Motor neuron (in vitro differentiated cells): ENCODE measurements at regions not wholly inside any gene's neighbourhood (a gene's known extent, or its start where the extent isn't known, plus 50 kb on each side); places are given as distances from the start of the nearest gene placed in this dataset.
A peak's percentile ranks its signal among the peaks of the same experiment; 100 is the strongest.
"Not testable (repeated sequence)": the region's sequence is repeated elsewhere in the genome, so short reads cannot be mapped to it uniquely, and the experiment has no call there.

Source experiments
- ATAC-seq, 8 experiments: fragments of 200-7000 bp; cut with Tn5 transposase; replicated peaks in 6 of 8; 2 replicates each; pipeline ENCODE4 v1.8.0; 2021; ENCODE audit warnings: mild to moderate bottlenecking in 8 of 8, moderate library complexity in 8 of 8
- H3K27ac ChIP-seq, 2 donors: fragments of 250-450 bp; sonication (Bioruptor Pico); 2 replicates each; pipeline ENCODE4 v1.9.0; 2021; ENCODE audit warnings: antibody characterized with exemption in 2 of 2, mild to moderate bottlenecking in 2 of 2, moderate library complexity in 1 of 2
- H3K4me1 ChIP-seq, 2 donors: fragments of 250-450 bp; sonication (Bioruptor Pico); replicated peaks in 1 of 2; 2 replicates each; pipeline ENCODE4 v1.6.1; 2021; ENCODE audit warnings: antibody characterized with exemption in 2 of 2, mild to moderate bottlenecking in 2 of 2, moderate library complexity in 1 of 2
- H3K4me3 ChIP-seq, 5 donors: fragments of 250-450 bp; sonication (Bioruptor Pico); 2 replicates each; pipeline ENCODE4 v1.9.0; 2021; ENCODE audit warnings: antibody characterized with exemption in 5 of 5, mild to moderate bottlenecking in 5 of 5, moderate library complexity in 4 of 5
- WGBS, 10 experiments: fragments of 450-650 bp; shearing (Covaris generic); methylation state at CpG; one replicate each; pipeline ENCODE4 v1.0.0; 2022; 5-methylcytosine and 5-hydroxymethylcytosine counted together
- in situ Hi-C, 9 experiments: fragments of 400-800 bp; cut with MboI; loops; one replicate each; pipeline ENCODE4 v1.15.0; 2021; ENCODE audit warnings: low sequenced_read_pairs in 9 of 9, low pct_unique_long_range_greater_than_20kb in 2 of 9; ENCODE audit not compliant: unreplicated experiment in 9 of 9

DNA sequence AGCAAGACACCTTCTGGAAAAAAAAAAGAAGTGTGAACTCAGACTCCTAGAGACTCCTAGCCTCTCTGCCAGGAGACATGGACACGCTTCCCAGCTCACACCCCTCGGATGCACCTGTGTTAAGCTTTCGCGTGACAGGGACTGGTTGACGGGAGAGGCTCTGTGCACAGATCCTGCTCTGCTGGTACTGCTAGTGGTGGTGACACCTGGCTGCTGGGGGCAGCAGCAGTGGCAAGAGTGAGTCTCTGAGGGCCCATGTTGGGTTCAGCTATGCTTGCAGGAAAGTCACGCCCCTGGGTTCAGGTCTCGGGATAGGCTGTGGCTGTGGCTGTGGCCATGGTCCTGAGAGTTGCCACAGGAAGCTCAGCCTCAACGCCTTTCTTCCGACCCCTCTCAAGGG lies 81.1 kb downstream of the XRCC2 start:
- H3K27ac ChIP-seq = no peak overlapping the region
- H3K4me1 ChIP-seq = no peaks in the 10 kb centered on the region
- WGBS, 10 experiments = 60 to 100% (median 85%) methylated on average over 2 to 4 of the region's 9 CpGs; no CpG with 5 or more reads in 6 of the 10 experiments
- no peak overlapping the region for H3K4me3 ChIP-seq
- no peak for ATAC-seq
- in situ Hi-C loops = no loop called here

DNA sequence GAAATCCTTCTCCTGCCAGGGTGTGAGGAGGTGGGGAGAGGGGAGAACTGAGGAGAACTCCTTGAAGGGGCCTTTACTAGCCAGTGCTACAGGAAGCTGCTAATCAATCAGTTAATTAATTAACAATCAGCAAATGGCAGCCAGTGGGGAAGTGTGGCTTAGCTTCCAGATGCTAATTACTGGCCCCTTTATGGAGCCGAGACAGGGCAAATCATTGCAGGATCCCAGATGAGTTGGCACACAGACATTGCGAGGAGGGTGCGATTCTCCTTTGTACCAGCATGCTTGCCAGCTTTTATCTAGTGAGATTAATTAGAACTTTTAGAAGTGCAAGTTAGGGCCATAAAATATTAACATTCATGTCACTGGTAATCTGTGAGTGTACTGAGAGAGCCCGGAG lies 84.0 kb downstream of the XRCC2 start:
- ATAC-seq = no peak
- Histone ChIP-seq H3K27ac (no peak overlapping the region), H3K4me1 (no peaks in the 10 kb centered on the region), H3K4me3 (no peak overlapping the region)
- 40 to 100% (median 70%) methylated on average over 1 to 2 of the region's 4 CpGs; no CpG with 5 or more reads in 6 of the 10 experiments for WGBS, 10 experiments
- in situ Hi-C loops = no loop called here

DNA sequence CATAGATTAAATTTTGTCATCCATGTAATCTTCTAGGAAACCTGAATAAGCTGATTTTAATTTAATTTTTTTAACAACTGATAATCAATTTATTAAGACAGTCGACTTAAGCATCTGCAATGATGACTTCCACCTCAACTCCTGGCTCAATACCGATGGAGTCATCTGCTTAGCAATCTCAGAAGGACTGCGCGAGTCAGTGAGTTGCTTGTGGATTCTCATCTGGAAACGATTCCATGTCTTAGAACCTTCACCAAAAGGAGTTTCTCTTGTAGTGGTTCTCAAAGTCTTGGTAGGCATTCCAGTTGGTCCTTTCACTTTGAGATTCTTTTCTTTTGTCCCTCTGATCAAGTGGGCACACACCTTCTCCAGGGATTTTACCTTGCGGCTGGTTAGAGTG lies 85.5 kb downstream of the XRCC2 start:
- WGBS, 10 experiments = 8 to 91% (median 71%) methylated on average over 2 to 6 of the region's 6 CpGs; no CpG with 5 or more reads in 1 of the 10 experiments
- H3K4me3 ChIP-seq = no peak overlapping the region
- ATAC-seq = no peak
- in situ Hi-C loops = no loop called here
- H3K4me1 ChIP-seq = no peaks in the 10 kb centered on the region
- H3K27ac ChIP-seq = no peak overlapping the region

DNA sequence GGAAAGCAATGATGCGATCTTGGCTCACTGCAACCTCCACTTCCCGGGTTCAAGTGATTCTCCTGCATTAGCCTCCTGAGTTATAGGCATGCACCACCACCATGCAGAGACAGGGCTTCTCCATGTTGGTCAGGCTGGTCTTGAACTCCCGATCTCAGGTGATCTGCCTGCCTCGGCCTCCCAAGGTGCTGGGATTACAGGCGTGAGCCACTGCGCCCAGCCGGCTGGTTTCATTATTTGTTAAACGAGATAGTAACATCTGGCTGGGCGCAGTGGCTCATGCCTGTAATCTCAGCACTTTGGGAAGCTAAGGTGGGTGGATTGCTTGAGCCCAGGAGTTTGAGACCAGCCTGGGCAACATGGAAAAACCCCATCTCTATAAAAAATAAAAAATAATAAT lies 86.1 kb downstream of the XRCC2 start:
- H3K4me3 ChIP-seq, H3K27ac ChIP-seq, ATAC-seq, H3K4me1 ChIP-seq, in situ Hi-C loops: not testable (repeated sequence)
- WGBS, 10 experiments = 58 to 100% (median 87%) methylated on average over 1 to 8 of the region's 9 CpGs; no CpG with 5 or more reads in 3 of the 10 experiments

DNA sequence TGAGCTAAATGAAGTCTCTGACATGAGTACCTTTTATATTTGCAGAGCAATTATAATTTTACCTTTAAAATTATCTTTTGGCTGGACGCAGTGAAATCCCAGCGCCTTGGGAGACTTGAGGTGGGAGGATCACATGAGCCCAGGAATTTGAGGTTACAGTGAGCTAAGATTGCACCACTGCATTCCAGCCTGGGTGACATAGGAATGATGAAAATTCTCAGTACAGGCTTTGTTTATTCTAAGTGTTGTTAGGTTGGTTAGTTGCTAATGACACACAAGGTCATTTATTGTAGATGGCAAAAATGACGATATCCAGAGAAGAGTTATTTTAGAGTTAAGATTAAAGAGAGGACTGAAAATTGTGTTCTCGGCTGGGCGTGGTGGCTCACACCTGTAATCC lies 87.6 kb downstream of the XRCC2 start:
- H3K27ac ChIP-seq = no peak overlapping the region
- no peak overlapping the region for H3K4me3 ChIP-seq
- in situ Hi-C loops = no loop called here
- WGBS, 10 experiments = 20 to 100% (median 80%) methylated on average over 1 to 5 of the region's 5 CpGs; no CpG with 5 or more reads in 4 of the 10 experiments
- H3K4me1 ChIP-seq = no peaks in the 10 kb centered on the region
- ATAC-seq = peak in 3 of 8 experiments; percentile 39 to 73 (median 62)

DNA sequence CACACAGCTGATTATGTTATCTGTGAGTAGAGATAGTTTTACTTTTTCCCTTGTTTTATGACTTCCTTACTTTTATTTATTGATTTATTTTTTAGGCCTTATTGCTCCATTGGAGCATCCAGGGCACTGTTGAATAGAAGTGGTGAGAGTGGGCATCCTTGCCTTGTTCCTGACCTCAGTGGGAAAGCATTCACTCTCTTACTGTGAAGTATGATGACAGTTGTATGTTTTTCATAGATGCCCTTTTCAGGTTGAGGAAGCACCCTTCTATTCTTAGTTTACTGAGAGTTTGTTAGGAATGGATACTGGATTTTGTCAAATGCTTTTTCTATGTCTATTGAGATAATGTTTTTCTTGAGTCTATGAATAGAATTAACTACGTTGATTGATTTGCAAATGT lies 88.6 kb downstream of the XRCC2 start:
- Histone ChIP-seq H3K4me3 (no peak overlapping the region), H3K27ac (no peak overlapping the region), H3K4me1 (no peaks in the 10 kb centered on the region)
- in situ Hi-C loops = no loop called here
- no peak for ATAC-seq
- 0 to 88% (median 63%) methylated on average over 1 of the region's 1 CpG; no CpG with 5 or more reads in 1 of the 10 experiments for WGBS, 10 experiments

DNA sequence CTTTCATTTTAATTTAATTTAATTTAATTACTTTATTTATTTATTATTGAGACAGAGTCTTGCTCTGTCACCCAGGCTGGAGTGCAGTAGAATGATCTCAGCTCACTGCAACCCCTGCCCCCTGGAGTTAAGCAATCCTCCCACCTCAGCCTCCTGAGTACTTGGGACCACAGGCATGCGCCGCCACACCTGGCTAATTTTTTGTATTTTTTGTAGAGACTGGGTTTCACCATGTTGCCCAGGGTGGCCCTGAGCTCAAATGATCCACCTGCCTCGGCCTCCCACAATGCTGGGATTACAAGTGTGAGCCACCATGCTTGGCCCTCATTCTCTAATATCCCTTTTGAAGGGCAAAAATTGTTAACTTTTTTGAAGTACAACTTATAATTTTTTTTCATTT lies 92.9 kb downstream of the XRCC2 start:
- in situ Hi-C loops = no loop called here

DNA sequence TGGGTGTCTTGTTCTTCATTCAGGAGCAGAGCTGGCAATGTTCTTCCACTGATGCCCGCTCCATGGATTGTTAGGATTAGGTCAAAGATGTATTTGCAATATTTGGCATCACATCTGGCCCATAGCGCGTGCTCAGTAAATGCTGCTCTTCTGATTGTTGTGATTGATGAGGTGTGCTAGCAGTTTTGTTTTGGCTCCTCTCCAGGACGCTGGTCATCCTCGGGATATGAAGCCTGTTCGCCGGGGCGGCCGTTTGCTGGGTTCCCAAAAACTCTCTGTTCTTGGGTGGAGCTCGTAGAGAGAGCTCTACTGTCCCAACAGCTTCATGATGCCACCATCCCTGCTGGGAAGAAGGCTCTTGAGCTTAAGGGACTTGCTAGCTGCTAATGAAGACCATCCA lies 96.9 kb downstream of the XRCC2 start:
- no peak for ATAC-seq
- Histone ChIP-seq H3K4me1 (peaks cover 0 to 5% of the 10 kb centered on the region in 2 donors), H3K4me3 (no peak overlapping the region), H3K27ac (no peak overlapping the region)
- in situ Hi-C loops = no loop called here
- 0 to 100% (median 80%) methylated on average over 2 to 7 of the region's 10 CpGs; no CpG with 5 or more reads in 3 of the 10 experiments for WGBS, 10 experiments

More for the DNA sequence above, 92.9 kb downstream of the XRCC2 start:
- no peak overlapping the region for H3K27ac ChIP-seq
- no peak overlapping the region for H3K4me3 ChIP-seq
- 33 to 100% (median 71%) methylated on average over 1 to 3 of the region's 3 CpGs; no CpG with 5 or more reads in 3 of the 10 experiments for WGBS, 10 experiments
- no peaks in the 10 kb centered on the region for H3K4me1 ChIP-seq
- no peak for ATAC-seq

DNA sequence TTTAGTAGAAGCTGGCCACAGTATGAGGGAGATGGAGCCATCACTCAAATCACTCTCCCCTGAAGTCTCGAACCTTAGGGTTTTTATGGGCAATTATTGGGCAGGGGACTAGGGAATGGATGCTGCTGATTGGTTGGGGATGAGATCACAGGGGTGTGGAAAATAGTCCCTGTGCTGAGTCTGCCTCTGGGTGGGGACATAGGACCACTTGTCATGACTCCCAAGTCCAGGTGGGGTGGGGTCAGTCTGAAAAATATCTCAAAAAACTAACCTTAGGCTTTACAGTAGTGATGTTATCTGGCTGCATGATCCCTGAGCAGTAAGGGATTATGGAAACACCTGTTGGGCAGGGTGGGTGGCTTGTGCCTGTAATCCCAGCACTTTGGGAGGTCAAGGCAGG lies 98.6 kb downstream of the XRCC2 start:
- WGBS, 10 experiments = 20 to 80% (median 46%) methylated on average over 1 of the region's 1 CpG; no CpG with 5 or more reads in 6 of the 10 experiments
- in situ Hi-C loops = no loop called here
- ATAC-seq = no peak
- peaks cover 0 to 5% of the 10 kb centered on the region in 2 donors for H3K4me1 ChIP-seq
- no peak overlapping the region for H3K4me3 ChIP-seq
- H3K27ac ChIP-seq = no peak overlapping the region

DNA sequence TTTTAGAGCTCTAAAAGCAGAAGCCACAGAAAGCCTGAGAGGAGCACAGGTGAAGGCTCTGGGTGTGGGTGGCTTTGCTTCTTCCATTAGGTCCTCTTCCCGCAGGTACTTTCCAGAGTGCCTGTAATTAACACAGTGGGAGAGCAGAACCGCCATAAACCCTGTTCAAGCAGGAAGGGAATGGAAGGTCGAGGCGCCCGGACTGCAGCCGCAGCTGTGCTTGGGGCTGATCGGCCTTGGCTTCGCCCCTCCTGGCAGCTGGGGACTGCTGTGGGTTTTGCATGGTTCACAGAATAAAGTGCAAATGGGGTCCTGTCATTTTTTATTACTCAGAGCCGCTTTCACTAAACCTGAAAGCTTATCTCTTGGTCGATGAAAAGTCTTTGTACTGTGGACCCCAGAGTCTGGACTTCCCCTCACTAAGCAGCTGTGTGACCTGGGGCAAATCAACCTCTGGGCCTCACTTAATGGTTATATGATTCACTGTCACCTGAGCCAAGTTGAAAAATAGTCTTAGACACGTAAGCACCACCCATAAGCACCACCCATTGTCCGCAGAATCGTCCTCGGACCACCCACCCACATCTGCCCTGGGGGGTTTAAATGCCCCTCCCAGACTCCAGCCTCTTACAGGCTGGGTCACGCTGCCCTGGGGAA lies 100.9 kb downstream of the XRCC2 start:
- in situ Hi-C loops = no loop called here
- WGBS, 10 experiments = 56 to 80% (median 66%) methylated on average over 1 to 9 of the region's 15 CpGs; no CpG with 5 or more reads in 1 of the 10 experiments
- H3K4me3 ChIP-seq = no peak overlapping the region
- H3K27ac ChIP-seq = no peak overlapping the region
- peak in 3 of 8 experiments; percentile 32 to 59 (median 54) for ATAC-seq
- peaks cover 0 to 12% of the 10 kb centered on the region in 2 donors for H3K4me1 ChIP-seq

DNA sequence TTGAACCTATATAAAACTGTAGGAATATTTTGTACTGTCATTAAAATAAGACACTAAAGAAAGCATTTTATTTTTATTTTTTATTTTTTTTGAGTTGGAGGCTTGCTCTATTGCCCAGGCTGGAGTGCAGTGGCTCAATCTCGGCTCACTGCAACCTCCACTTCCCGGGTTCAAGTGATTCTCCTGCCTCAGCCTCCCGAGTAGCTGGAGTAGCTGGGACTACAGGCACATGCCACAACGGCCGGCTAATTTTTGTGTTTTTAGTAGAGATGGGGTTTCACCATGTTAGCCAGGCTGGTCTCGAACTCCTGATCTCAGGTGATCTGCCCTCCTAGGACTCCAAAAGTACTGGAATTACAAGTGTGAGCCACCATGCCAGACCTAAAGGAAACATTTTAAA lies 102.8 kb downstream of the XRCC2 start:
- ATAC-seq, H3K27ac ChIP-seq, H3K4me3 ChIP-seq, in situ Hi-C loops: not testable (repeated sequence)
- WGBS, 10 experiments = 0 to 100% (median 63%) methylated on average over 1 to 6 of the region's 6 CpGs; no CpG with 5 or more reads in 1 of the 10 experiments
- peaks cover 0 to 12% of the 10 kb centered on the region in 2 donors for H3K4me1 ChIP-seq

DNA sequence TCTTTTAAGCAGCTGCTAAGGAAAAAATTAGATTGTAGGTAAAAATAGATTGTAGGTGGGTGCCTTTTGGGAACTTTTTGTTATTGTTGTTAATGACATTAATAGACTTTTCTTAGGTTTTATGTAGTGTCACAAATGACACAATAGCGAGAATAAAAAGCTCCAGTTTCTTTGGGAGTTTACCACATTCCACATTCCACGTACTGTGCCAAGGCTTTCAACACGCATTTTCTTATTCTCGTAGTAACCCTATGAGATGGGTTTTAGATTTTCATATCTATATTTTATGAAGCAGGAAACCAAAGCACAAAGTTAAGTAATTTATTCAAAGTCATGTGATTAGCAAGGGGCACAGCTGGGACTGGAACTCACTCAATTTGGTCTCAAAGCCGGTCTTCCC lies 103.8 kb downstream of the XRCC2 start:
- WGBS, 10 experiments = 10 to 97% (median 60%) methylated on average over 2 to 5 of the region's 5 CpGs; no CpG with 5 or more reads in 2 of the 10 experiments
- ATAC-seq = no peak
- H3K27ac ChIP-seq = no peak overlapping the region
- in situ Hi-C loops = no loop called here
- peaks cover 0 to 12% of the 10 kb centered on the region in 2 donors for H3K4me1 ChIP-seq
- H3K4me3 ChIP-seq = no peak overlapping the region

DNA sequence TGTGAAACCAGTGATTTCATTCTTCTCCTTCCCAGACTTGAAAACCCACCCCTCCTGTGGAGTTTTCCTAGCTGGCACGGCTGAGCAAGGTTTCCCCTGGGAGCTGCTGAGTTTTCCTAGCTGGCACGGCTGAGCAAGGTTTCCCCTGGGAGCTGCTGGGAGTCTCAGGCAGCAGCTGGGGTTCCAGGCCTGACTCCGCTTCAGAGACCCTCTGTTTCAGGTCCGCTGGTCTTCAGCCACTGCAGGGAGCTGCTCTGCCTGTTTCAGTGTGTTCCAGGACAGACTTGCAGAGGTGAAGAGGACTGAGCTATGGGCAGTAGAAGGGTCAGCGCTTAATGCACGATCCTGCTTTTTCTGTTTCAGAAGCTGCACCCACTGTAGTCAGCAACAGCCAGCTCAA lies 104.9 kb downstream of the XRCC2 start:
- 20 to 90% (median 61%) methylated on average over 1 to 6 of the region's 6 CpGs; no CpG with 5 or more reads in 3 of the 10 experiments for WGBS, 10 experiments
- Histone ChIP-seq H3K4me1 (peaks cover 0 to 12% of the 10 kb centered on the region in 2 donors), H3K4me3 (no peak overlapping the region), H3K27ac (peak overlapping the region in 1 of 2 donors; percentile 72)
- peak in 6 of 8 experiments; percentile 29 to 71 (median 58) for ATAC-seq
- in situ Hi-C loops = no loop called here

DNA sequence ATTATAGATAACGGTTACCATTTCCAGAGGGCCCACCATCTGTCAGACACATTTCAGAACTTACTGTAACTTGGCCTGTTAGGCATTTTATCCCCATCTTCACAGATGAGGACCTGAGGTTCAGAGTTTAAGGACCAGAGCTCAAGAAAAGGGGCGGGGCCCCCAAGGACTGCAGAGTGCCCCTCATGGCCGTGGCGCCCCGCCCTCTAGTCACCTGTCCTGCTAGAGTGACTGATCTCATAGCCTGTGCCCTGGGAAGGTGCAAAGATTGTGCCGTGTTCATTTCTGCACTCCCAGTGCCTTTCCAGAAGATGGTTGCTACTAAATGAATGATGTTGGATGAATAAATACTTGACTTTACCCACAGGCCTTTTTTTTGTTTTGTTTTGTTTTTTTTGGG lies 107.0 kb downstream of the XRCC2 start:
- in situ Hi-C loops = no loop called here
- no peak for ATAC-seq
- WGBS, 10 experiments = 58 to 100% (median 77%) methylated on average over 1 to 5 of the region's 6 CpGs; no CpG with 5 or more reads in 4 of the 10 experiments
- Histone ChIP-seq H3K4me3 (no peak overlapping the region), H3K27ac (no peak overlapping the region), H3K4me1 (peaks cover 0 to 7% of the 10 kb centered on the region in 2 donors)
